Esophagus squamous epithelium (tissue), 4 donors: ENCODE measurements at regions not wholly inside any gene's neighbourhood (a gene's known extent, or its start where the extent isn't known, plus 50 kb on each side); places are given as distances from the start of the nearest gene placed in this dataset.

ENCODE experiments used
- POLR2A ChIP-seq, 4 donors: fragments of 450-650 bp; IDR thresholded peaks; one replicate each; pipeline ENCODE4 v1.6.1; 2017; ENCODE audit warnings: antibody characterized with exemption in 4 of 4, mild to moderate bottlenecking in 4 of 4, moderate library complexity in 3 of 4
- TF ChIP-seq, protein P1 (sequence below), 6 experiments: fragments of 450-650 bp in 4 of 6; fragments of 200-600 bp in 2 of 6; sonication (generic) in 2 of 6; IDR thresholded peaks; one replicate each; pipeline ENCODE4 v1.5.1; 2016 to 2019; ENCODE audit warnings: antibody characterized with exemption in 6 of 6, mild to moderate bottlenecking in 4 of 6, moderate library complexity in 4 of 6

DNA sequence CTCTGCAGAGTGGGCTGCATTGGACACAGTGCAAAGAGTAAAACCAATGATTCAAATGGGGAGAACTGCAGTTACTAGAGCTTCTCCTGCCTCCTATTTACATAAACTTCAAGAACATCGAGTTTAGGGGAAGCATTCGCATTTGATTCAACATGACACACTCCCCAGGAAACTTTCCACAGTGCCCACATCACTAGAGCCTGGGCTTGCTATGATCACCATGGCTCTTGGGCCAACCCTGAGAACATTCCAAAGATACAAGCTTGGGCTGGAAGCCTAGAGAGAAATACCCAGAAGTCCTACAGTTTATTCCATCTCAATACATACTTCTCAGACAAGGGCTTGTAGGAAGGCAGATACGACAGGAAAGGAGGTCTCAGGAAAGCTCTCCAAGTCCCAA is 337.9 kb downstream of the CD83 start:
- TF ChIP-seq, protein P1, sequence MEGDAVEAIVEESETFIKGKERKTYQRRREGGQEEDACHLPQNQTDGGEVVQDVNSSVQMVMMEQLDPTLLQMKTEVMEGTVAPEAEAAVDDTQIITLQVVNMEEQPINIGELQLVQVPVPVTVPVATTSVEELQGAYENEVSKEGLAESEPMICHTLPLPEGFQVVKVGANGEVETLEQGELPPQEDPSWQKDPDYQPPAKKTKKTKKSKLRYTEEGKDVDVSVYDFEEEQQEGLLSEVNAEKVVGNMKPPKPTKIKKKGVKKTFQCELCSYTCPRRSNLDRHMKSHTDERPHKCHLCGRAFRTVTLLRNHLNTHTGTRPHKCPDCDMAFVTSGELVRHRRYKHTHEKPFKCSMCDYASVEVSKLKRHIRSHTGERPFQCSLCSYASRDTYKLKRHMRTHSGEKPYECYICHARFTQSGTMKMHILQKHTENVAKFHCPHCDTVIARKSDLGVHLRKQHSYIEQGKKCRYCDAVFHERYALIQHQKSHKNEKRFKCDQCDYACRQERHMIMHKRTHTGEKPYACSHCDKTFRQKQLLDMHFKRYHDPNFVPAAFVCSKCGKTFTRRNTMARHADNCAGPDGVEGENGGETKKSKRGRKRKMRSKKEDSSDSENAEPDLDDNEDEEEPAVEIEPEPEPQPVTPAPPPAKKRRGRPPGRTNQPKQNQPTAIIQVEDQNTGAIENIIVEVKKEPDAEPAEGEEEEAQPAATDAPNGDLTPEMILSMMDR (IDR thresholded peaks at IDR 0.05), result no peak
- TF ChIP-seq POLR2A (IDR thresholded peaks at IDR 0.05), result no peak
